ENCODE measurements at regions not wholly inside any gene's neighbourhood (a gene's known extent, or its start where the extent isn't known, plus 50 kb on each side); places are given as distances from the start of the nearest gene placed in this dataset.

DNA sequence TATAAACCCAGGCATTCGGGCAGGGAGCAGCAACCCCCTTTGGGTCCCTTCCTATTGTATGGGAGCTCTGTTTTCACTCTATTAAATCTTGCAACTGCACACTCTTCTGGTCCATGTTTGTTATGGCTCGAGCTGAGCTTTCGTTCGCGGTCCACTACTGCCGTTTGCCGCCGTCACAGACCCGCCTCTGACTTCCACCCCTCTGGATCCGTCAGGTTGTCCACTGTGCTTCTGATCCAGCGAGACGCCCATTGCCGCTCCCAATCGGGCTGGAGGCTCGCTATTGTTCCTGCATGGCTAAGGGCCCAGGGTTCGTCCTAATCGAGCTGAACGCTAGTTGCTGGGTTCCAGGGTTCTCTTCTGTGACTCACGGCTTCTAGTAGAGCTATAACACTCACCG, 111.3 kb downstream of the TMEM170B start:
- TF ChIP-seq, protein P1, sequence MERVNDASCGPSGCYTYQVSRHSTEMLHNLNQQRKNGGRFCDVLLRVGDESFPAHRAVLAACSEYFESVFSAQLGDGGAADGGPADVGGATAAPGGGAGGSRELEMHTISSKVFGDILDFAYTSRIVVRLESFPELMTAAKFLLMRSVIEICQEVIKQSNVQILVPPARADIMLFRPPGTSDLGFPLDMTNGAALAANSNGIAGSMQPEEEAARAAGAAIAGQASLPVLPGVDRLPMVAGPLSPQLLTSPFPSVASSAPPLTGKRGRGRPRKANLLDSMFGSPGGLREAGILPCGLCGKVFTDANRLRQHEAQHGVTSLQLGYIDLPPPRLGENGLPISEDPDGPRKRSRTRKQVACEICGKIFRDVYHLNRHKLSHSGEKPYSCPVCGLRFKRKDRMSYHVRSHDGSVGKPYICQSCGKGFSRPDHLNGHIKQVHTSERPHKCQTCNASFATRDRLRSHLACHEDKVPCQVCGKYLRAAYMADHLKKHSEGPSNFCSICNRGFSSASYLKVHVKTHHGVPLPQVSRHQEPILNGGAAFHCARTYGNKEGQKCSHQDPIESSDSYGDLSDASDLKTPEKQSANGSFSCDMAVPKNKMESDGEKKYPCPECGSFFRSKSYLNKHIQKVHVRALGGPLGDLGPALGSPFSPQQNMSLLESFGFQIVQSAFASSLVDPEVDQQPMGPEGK (CRISPR knock-in tag; IDR thresholded peaks at IDR 0.05; ENCODE audit: borderline replicate concordance) = no peak
- TF ChIP-seq, protein P2, sequence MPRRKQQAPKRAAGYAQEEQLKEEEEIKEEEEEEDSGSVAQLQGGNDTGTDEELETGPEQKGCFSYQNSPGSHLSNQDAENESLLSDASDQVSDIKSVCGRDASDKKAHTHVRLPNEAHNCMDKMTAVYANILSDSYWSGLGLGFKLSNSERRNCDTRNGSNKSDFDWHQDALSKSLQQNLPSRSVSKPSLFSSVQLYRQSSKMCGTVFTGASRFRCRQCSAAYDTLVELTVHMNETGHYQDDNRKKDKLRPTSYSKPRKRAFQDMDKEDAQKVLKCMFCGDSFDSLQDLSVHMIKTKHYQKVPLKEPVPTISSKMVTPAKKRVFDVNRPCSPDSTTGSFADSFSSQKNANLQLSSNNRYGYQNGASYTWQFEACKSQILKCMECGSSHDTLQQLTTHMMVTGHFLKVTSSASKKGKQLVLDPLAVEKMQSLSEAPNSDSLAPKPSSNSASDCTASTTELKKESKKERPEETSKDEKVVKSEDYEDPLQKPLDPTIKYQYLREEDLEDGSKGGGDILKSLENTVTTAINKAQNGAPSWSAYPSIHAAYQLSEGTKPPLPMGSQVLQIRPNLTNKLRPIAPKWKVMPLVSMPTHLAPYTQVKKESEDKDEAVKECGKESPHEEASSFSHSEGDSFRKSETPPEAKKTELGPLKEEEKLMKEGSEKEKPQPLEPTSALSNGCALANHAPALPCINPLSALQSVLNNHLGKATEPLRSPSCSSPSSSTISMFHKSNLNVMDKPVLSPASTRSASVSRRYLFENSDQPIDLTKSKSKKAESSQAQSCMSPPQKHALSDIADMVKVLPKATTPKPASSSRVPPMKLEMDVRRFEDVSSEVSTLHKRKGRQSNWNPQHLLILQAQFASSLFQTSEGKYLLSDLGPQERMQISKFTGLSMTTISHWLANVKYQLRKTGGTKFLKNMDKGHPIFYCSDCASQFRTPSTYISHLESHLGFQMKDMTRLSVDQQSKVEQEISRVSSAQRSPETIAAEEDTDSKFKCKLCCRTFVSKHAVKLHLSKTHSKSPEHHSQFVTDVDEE (CRISPR knock-in tag; IDR thresholded peaks at IDR 0.05) = no peak
- no peak for TF ChIP-seq ZNF70 (CRISPR knock-in tag; IDR thresholded peaks at IDR 0.05)

Measured in SK-N-SH treated with all-trans-retinoic acid at 6 μM for 48 hours (cell line).